ENCODE measurements at regions not wholly inside any gene's neighbourhood (a gene's known extent, or its start where the extent isn't known, plus 50 kb on each side); places are given as distances from the start of the nearest gene placed in this dataset.

DNA sequence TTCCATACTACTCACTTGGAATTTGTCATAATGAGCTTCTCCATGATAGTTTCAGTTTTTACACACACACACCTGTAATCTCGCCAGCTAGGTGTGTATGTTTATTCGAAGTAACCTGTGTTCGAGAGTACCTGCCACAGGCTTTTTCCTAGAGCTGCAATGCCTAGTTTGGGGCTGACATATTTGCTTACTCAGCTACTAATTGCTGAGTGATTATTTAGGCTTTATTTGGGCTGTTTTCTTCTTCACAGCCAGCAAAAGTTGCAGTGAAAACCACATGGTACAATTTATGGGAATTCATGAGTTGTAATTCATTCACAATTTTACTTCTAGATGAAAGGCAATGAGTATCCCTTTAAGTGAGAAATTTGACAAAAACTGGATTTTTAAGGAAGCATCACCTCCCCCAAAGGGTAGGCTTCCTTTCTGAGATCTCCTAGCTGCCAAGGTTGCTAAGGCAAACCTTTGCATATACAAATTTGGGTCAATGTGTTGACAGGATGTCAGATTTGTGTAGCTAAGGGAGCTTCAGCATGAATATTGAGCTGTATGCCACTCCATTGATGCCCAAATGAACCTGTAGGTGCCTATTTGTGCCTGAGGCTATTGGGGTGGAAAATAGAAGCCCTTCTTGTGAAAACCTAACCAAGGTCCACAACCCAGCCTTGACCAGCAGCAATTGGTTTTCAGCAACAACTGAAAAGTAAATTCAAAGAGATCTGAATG is 108.7 kb upstream of the OTX2 start:
- no peak for DNase-seq (ENCODE audit: low spot score)

DNA sequence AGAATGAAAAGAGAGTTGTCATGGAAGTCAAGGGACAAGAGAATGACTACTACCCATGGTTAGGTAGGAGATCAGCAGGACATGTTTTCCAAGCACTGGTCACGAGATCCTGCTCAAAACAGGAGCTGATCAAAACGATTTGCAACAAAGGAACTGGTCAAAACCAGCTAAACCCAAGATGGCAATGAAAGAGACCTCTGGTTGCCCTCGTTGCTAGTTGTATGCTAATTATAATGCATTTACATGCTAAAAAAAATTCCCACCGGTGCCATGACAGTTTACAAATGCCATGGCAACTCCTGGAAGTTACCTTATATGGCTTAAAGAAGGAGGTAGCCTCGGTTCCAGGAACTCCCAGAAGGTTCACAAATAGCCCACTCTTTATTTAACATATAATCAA is 95.0 kb upstream of the OTX2 start:
- no peak for DNase-seq (ENCODE audit: low spot score)

DNA sequence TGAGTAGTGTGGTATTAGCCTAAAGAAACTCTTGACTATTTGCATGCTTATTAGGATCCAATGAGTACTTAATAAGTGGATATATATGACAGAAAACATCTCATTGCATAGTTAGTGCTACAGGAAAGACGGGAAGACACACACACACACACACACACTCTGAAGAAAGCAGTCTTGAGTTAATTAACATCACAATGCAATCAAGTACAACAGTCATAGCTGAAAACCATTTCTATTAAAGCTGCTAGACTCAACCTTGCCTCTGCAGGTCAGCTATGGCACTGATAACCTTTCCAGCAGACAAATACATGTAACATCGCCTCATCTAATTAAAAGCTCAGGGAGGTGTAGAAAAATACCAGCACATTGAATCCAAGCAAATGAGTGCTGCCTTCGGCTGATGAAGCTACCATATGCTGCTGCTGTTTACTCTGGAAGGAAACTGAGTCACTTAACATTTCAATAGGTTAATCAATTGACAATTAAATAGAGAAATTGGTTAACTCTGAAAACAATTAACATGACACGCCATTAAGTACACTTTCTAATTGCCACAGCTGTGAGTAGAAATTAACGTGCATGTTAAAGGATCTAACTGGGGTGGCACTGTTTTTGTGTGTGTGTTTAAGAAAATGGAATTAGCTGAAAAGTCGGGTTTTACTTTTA is 93.2 kb upstream of the OTX2 start:
- no peak for DNase-seq (ENCODE audit: low spot score)

DNA sequence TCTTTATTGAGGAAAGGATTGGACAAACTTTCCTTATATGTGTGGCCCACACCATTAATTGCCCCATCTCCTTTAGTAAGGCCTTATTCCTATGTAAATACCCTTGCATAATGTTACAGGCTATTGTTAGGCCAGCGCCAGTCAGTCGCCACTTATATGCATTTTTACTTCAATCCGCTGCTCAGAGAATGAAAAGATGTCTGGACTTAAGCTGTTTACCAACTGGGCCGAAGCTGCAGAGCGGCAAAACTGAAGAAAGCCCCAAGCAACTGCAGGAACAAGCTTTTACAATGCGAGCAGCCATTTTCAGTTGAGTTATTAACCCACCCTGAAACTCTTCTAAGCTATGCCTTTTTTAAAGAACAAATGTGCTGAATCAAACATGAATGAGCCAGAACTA is 92.1 kb upstream of the OTX2 start:
- no peak for DNase-seq (ENCODE audit: low spot score)

DNA sequence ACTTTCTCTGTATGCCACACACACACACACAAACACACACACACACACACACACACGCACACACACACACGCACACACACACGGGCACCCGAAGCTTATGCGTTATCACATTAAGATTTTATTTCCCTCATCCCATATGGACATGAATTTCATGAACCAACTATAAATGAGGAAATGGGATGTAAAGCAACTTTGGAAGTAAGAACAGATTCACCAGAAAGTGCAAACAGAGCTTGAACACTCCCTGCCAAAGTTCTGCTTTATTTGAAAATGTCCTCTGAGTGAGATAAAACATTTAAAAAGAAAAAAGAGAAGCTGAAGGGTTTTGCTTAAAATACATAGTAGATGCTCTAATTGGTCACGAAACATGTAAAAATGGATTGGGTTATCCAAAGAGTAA is 90.4 kb upstream of the OTX2 start:
- no peak for DNase-seq (ENCODE audit: low spot score)

DNA sequence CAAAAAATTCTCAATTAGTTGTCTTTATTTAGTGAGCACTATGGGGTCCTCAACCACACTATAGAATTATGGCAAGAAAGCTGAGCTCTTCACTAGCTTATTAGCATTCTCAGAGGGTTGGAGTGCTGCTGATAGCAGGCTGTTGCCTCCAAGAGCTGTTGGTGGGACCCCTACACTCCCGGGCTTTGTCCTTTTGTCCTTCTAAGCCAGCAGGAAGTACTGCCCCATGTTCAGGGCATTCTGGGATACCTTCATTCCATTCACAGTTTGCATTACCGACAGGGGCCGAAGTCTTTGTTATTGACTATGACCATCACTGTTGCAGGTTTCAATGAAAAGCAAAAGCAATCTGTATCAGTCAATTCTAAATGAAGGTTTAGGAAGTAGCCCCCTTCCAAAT is 89.5 kb upstream of the OTX2 start:
- no peak for DNase-seq (ENCODE audit: low spot score)

DNA sequence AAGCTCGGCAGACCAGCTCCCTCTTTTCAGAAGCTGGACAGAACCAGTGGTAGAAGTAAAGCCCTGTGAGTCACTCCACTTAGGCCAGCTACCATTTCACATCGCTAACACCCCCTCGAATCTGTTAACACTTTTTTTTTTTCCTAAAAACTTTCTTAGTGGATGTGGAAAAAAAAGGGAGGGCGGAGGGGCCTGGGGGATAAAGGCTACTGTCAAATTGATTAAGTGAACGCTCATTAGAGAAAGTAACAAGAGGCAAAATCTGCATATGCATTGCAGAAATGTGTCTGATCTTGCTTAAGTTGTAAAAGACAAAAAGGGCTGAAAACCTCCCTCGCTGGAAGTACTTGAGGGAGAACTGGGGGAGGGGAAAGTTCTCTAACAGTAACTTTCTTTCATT is 86.6 kb upstream of the OTX2 start:
- DNase-seq (ENCODE audit: low spot score): peak; percentile 14

DNA sequence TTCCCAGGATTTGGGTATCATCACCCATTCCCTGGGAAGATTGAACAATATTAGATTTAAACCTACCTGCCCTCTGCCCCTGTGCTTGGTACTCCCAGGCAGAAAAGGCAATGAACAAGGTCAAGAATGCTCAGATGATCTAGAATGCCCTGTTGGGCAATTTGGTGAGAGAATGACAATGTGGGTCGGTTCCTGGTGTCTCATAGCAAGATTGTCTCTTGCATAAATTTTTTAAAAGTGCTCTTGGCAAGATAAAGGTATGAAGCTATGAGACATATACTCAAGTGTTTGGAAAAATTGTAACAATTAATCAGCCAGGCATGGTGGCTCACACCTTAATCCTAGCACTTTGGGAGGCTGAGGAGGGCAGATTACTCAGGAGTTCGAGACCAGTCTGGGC is 86.0 kb upstream of the OTX2 start:
- no peak for DNase-seq (ENCODE audit: low spot score)

DNA sequence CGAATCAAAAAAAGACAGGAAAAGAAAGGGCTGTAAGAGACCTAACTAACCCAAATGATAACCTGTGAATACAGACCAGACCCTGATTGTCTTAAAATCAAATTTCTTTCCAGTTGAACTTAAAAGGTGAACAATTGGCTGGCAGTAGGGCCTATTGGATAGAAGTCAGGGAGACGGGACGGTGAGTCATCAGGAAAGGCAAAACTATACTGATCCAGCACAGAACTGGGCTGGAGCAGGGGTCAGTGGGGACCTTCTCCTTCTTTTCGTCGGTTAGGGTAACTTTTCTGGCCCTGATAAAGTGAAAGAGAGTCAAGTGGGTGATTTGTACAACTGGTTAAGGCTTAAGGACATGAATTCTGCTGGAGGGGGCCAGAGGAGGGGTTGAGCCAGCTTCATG is 84.9 kb upstream of the OTX2 start:
- DNase-seq (ENCODE audit: low spot score): no peak

DNA sequence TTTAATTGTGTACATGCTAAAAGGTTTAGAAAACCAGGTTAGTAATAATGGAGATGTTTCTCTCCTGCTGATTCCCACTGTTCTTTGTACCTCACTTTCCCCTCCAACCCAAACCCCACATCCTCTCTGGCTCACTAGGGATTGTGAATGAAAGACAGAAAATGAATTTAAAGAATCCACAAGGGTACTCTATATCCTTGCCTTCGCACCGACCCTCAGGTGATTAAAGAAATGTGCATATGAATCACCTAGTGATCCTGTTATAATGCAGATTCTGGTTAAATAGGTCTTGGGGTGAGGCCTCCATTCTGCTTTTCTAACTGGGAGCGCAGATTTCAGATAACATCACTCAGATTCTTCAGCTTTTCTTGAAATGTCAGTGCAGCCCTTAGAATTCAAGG is 84.3 kb upstream of the OTX2 start:
- no peak for DNase-seq (ENCODE audit: low spot score)

DNA sequence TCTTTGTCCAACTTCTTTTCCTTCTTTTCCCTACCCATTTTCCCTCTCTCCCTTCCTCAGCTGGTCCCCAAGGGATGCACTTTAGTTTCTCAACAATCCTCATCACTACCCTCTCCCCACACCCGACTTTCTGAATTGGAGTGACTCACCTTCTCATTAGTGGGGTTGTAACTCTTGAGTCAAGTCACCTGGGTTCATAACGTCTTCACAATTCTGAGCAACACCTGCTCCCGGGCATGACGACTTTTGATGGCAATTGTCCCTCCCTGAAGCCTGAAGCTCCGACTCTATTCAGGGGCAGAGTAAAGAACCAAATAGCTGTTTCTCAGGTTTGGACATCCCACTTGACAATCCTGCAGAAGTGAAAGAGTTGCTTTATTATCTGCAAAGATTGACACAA is 82.7 kb upstream of the OTX2 start:
- DNase-seq (ENCODE audit: low spot score): no peak

DNA sequence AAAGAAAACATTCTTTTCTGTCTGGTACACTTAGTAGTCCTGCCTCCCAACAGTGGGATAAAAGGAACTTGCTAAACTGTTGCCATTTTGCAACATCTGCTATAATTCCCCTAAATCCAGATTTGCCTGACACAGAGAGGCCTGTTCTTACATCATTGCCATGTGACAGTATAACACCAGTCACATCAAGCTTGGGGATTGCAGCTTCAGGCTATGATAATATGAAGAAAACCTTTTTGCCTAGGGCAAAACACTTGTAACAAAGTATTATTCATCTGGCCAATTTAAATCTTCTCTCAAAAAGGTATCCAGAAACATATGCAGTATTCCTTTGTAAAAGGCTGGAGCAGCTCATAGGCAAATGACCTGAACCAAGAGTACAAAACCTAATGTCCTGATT is 80.9 kb upstream of the OTX2 start:
- DNase-seq (ENCODE audit: low spot score): no peak

DNA sequence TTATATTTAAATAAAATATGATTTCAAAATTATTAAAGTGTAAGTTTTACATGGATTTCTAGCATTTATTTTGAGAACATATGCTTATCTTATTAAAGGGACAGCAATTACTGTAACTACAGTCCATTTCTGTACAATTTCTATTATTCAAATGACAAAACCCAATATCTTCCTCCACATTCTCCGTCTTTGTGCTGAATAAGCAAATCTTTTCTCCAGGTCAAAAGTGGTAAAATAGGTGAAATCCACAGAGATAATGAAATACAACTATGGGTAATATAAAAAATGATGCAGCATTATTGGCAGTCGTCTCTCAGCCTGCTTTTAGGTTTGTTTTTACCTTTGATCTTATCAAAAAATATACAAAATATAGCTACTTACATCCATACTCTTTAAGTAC is 79.4 kb upstream of the OTX2 start:
- no peak for DNase-seq (ENCODE audit: low spot score)

DNA sequence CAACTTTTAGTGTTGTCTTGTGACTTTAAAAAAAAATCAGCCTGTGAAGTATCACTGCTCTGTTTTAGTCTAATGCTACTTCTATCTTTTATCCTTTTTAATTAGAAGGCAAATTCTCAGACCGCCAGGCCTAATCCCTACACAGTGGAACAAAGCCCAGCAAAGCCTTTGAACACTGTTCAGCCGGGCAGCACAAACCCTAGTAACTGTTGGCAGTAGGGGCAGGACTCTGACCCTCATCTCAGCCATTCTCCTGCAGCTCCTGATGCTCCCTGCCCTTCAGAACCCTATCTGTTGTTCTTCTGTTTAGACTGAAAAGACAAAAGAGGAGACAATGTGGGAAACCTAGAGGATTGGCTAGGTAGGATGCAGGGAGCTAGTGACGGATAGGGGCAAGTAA is 78.0 kb upstream of the OTX2 start:
- no peak for DNase-seq (ENCODE audit: low spot score)

DNA sequence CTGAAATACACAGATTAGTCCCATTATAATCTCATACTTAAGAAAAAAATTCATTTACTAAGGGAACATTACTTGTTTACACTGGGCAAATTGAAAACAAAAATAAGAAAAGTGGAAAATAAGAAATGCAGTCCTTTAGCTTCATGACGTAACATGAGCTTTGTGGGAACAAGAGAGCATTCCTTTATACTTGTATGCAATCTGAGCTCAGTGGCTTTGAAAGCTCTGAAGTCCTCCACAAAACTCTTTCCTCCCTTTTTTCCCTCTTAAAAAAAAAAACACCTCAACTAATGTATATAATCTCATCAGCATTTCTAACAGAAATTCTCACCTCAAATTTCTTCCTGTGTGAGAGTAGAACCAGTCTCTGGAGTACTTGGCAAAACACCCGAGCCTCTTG is 76.9 kb upstream of the OTX2 start:
- DNase-seq (ENCODE audit: low spot score): no peak

DNA sequence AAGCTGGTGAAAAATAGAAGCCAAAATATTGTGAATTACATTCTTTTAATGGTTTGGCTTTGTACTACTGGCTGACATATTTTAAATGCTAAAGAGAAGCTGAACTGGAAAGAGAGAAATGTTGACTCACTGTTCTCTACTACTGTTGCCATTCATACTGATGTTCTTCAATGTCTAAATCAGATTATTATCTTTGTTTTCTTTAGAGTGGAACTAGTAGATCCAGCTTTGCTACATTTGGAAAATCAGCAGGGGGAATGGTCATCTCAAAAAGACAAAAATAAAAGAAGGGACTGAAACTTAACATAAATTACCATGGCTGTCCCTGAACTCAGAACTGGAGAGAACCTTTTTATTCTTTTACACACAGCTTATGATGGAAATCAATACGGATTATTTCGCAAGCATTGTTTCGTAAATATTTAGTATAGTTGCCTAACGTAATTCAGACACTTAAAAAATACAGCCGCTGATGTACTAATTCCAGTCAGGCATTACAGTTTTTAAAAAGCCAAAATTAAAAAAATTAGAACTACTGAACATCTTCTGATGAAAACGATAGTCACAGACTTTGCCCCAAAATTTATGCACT is 76.3 kb upstream of the OTX2 start:
- DNase-seq (ENCODE audit: low spot score): no peak

DNA sequence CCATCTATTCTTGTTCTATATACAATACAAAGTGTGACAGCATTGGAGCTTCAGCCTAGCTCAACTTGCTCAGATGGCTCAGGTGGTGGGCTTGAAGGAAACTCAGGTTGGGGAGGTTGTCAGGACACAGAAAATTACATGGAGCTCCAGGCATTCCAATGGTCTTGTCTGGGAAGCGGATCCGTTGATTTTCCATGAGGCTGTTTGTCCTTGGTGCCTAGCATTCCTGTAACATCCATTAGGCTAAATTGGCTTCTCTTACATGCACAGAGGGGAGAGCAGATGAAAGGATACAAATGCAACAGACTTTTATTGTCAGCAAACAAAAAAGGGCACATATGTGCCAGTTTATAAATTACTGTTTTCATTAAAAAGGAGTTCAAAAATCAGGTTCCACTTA is 75.5 kb upstream of the OTX2 start:
- no peak for DNase-seq (ENCODE audit: low spot score)

DNA sequence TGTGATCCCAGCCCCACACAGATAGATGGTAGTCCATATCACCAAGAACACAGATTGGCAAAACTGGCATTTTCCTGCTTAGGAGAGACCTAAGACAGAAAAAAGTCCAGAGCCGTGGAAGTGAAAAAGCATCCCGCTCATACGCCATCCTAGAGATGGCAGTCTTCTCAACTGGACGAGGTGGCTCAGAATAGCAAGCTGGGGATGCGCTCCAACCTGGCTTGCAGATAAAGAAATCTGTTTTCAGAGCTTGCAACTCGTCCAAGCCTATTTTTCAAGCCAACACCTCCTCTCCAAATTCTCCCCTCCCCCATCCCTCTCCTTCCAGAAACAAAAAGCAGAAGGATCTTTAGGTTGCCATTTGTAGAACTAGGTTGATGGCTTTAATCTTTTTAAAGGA is 74.3 kb upstream of the OTX2 start:
- no peak for DNase-seq (ENCODE audit: low spot score)

DNA sequence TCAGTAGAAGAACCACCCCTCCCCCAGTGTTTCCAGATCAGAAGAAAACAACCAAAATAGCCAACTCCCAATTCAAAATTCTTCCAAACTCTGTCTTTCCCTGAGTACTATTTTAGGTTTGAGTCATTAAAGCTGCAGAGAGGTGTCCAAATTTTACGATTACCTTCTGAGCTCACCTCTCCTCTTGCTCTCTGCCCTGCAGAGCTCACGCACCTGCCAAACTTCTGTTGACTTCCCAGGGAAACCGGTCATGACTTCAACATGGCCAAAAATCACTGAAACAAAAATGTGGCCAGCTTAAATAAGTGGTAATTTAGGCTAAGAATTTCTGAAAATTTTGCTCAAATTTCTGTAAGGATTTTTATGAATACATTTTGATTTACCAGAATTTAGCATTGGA is 70.9 kb upstream of the OTX2 start:
- no peak for DNase-seq (ENCODE audit: low spot score)

DNA sequence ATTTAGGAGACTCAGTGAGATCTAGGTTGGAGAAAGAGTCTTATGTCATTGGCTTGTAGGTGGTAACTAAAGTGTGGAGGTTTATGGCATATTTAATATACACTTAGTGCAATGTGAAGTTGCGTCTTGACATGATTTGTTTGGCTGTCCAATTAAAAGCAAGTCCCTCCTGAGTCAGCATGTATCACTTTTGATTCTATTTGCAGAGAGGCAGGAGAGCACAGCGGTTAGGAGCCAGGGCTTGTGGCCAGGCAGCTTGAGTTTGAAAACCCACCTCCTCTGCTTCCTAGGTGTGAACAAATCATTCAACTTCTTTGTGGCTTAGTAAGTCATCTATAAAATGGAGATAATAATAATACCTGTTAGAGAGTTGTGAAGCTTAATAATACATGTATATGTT is 68.5 kb upstream of the OTX2 start:
- no peak for DNase-seq (ENCODE audit: low spot score)

DNA sequence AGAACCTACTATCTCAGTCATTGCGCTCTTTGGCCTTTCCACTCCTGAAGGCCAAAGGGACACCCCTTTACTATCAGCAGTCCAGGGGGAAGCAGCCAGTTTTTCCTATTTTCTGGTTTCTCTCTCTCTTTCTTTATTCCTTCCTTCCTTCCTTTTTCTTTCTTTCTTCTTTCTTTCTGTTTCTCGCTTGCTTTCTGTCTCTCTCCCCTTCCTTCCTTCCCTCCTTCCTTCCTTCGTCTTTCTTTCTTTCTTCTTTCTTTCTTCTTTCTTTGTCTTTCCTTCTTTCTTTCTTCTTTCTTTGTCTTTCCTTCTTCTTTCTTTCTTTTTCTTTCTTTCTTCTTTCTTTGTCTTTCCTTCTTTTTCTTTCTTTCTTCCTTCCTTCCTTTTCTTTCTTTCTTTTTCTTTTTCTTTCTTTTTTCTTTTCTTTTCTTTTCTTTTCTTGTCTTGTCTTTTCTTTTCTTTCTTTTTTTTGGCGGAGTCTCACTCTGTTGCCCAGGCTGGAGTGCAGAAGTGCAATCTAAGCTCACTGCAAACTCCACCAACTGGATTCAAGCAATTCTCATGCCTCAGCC is 64.9 kb upstream of the OTX2 start:
- no peak for DNase-seq (ENCODE audit: low spot score)

DNA sequence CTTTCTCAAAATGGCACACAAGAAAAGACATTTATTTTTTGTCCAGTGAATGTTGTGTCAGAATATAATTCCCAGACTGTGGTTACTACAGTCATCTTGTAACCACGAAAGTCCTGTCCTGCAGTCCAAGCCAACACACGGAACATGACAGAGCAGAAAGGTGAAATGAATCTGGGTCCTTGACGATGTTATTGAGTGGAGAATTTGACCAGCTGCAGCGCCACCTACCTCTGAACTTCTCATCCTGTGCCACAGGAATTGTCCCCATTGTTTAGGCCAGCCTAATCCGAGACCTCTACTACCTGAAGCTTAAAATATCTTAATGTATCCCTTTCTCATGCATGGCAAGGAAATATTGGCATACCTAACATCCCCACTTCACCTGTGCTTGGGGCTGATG is 64.1 kb upstream of the OTX2 start:
- no peak for DNase-seq (ENCODE audit: low spot score)

DNA sequence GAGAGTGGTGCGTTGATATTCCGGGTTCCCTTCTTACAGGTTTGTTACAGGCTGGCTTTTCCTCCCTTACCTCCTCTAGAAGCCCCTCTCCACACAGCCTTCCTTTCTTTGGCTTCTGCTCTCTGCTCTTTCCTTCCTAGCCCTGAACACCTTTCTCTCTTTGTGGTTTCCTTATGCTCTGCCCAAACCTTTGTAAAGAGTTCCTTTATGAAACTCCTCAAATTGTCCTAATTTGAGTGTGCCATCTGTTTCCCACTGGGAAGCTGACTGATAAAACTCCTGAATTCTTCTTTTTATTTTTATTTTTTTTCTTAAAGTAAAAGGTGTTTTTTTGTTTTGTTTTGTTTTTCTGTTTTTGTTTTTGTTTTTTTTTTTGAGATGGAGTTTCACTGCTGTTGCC is 60.1 kb upstream of the OTX2 start:
- no peak for DNase-seq (ENCODE audit: low spot score)

DNA sequence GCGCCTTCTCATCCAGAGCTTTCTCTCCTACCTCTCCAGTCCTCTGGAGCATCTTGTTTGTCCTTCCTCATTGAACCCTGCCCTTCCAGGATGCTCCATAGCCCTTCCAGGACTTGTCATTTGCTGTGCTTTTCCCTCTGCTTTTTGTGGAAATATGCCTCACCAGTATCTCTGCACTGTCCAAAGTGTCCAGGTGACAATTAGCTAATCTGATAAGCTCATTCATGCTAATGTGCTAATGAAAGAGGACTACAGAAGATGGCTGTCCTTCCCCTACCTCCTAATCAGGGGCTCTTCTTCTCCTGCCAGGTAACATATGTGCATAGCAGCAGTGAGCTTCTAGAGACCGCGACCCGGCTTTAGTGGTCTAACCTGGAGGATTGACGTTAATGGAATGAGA is 58.4 kb upstream of the OTX2 start:
- no peak for DNase-seq (ENCODE audit: low spot score)

Measured in COLO829 (cell line).